Stimulated activated CD4-positive, alpha-beta T cell treated with anti-CD3 and anti-CD28 coated beads, Interleukin-4, amount 100 ng/mL, for 48 hours (primary cell): ENCODE measurements at regions not wholly inside any gene's neighbourhood (a gene's known extent, or its start where the extent isn't known, plus 50 kb on each side); places are given as distances from the start of the nearest gene placed in this dataset.

Experiments used
- DNase-seq, 2 donors: peaks; one replicate each; pipeline ENCODE4 v3.0.0-alpha.2; 2020; ENCODE audit warnings: low read depth in 2 of 2

DNA sequence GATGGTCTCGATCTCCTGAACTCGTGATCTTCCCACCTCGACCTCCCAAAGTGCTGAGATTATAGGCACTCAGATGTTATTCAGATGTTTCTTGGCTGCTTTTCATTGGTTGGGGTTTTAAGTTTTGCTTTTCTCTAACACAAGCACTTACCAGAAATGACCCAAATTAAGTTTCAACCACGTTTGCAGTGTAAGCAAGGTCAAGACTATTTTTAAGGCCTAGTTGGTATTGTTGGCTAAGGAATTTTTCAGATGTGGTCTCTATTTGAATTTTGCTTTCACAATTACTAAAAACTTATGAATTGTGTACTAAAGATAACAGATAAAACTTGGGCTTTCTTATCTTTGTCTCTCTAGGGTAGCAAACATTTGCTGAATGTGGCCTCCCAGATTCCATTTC is 1756.9 kb upstream of the TENM3 start:
- no peak for DNase-seq

DNA sequence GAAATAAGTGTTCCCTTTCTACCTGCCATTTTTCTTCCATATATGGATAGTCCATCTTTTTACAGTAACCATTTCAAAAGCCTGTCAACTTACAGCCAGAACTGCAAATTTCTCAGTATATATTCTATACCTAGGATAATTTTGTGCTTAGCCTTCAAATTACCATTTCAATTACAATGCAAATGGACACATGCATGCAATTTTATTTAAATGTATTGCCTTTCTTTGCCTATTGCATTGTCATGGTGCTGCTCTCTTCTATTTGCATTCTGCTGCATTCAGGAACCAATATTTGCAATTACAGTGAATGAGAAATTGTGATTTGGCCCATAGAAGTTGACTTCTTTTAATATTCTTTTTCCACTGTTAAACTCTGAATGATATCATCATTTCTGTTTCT is 1753.4 kb upstream of the TENM3 start:
- DNase-seq: no peak

DNA sequence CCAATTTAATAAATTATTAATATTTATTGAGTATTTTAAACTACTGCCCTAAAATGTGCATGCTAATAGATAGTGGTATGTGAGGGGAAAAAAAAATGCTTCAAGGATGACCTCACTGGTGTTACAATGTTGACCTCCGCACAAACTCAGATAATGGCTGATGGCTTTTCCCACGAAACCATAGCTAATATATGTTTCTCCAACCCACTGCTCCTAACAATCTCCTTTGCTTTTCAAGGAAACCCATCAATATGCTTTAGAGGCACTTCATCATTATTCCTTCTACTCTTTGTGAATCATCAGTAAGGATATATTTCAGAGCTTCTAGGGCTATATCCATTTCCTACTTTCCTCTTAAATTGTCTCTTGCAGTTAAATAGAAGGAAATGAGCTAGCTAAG is 1752.0 kb upstream of the TENM3 start:
- DNase-seq: no peak

DNA sequence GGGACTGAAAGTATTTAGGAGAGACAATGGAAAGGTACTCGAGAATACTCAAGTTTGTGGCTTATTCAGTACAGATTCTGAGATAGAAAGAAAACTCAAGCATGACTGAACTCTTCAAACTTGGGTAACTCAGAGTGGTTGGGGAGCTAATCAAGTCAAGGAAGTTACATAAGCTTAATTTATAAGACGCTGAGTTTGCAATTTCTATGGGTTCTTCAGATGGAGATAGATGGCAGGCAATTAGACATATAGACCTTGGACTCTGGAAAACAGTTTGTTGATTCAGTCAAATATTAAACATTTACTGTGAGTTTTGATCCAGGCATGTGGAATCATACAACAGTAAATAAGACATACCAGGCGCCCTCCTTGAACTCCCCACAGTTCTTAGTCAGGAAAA is 1749.9 kb upstream of the TENM3 start:
- no peak for DNase-seq

DNA sequence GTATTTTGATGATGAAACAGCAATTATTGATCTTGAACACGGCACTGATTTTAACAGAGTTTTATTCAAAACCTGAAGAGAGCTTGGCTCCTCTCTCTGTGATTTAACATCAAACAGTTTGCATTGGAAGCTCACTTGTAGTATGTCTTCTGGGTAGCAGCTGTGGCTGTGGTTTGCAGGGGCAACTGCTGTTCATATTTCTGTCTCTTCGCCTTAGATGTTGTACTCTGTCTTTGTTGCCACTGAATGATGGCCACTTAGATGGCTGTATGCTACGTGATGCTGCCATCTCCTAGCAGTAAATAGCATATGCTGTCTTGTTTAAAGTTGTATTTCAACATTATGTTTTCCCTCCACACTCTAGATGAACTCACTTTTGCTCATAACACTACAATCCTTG is 1743.0 kb upstream of the TENM3 start:
- no peak for DNase-seq

DNA sequence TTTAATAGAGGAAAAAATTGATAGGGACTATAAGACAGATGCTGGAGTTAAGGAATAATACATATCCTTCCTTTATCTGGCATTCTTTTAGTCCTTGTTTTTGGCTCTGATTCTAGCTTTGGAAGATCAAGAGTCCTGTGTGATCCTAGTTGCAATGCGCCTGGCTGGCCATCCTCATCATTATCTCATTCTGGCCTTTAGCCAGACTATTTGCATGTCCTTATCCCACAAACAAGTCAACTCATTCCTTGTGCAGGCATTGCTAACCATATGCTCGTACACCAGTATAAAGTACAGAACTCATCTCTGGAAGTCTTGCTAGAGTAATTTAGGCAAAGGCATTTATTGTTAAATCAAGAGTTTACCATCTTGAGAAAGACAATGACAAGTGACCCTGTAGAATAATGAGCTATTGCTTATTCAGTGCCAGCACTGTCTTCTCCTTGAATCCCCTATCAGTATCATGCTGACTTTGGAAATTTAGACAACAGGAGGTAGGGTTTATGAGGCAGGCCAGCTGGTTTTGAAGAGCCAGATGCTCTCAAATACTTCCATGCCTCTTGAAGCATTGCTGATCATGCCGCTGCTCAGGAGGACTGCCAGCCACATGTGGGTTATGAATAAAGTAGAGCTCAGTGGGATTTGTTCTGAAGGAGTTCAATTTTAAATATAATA is 1730.3 kb upstream of the TENM3 start:
- DNase-seq: no peak

DNA sequence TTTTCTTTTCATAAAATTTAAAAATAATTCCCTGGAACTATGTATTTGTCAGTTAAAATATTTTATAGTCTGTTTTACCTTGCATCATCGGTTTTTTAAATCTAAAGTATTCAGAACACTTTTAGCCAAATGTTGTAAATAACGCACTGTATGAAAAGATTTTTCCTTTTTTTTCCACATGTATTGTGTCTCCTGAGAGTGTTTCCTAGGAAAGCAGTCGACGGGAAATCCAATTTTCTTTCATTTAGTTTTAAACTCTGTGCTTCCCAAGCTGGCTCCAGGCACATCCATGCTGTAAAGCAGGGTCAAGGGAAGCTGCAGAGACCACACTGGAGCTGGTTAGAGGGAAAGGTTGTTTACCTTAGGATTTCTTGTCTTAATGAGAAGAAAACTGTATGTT is 1724.3 kb upstream of the TENM3 start:
- DNase-seq: no peak

DNA sequence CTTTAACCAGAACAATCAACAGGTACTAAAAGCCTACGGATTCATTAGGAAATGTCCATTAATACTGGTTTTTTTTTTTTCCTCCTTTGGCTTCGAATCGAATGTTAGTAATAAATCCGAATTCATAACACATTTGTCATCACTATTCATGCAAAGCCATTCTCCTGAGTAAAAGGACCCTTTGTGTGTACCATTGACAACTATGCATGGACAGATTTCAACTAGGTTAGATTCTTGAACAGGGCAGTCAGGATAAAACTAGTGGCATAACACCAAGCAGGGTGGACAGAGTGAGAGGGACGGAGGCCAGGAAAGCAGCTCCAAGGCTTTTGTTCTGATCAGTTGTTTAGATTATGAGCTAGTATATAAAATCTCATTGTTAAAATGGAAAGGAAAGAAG is 1722.0 kb upstream of the TENM3 start:
- no peak for DNase-seq

DNA sequence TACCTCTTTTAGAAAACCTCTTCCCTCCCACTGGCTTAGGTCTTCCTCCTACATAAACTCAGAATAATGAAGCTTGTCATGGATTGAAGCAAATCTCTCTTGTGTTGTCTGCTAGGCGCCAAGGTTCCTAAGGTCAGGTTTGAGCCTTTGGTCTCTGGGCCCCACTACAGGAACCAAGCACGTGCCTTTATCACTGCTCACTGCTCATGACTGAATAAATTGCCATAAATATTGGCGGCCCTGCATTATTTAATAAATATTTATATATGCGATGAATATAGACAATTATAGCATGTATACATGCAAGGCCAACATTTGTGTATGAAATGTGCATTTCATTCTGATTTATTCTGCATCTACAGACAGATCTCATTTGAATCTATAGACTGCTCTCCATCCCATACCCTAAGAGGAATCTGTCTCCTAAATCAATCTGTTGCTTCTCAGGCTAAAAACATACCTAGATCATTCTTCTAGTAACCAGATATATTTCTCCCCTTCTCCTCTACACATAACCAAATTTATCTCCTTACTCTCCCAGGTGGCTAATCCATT is 1717.6 kb upstream of the TENM3 start:
- DNase-seq: no peak

DNA sequence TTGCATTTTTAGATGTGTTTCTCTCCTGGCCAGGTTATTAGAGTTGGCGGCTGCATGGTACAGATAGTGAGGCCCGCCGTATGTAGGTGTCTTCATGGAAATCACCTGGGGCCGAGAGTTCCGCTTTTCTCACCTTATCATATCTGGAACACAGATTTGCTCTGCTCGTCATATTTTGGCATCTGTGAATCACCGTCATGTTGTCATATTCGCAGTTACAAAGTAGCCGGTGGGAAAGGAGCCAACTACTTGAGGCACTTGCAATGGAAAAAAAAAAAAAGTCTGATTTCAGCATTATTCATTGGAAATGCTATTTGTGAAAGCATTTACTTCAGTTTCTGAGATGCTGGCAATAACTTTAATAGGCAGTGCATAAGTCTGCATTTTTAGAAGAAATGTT is 1715.2 kb upstream of the TENM3 start:
- no peak for DNase-seq

DNA sequence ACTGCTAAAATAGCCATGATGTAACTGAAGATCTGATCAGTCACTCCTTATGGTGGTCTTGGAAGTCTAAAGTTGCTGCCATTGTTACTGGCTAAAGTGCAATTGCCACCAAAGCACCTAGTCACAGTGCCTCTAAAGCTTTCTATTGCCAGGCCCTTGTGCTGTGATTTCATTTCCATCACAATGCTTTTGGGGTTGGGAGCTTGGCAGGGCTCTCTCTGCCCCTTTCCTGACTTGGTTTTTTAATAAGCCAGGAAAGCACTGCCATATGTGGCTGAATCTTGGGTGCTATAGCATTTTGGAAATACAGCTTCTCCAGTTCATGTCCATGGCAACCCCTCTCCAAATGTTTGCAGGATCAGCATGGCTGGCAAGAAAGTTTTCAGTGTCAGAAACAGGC is 1712.4 kb upstream of the TENM3 start:
- no peak for DNase-seq

DNA sequence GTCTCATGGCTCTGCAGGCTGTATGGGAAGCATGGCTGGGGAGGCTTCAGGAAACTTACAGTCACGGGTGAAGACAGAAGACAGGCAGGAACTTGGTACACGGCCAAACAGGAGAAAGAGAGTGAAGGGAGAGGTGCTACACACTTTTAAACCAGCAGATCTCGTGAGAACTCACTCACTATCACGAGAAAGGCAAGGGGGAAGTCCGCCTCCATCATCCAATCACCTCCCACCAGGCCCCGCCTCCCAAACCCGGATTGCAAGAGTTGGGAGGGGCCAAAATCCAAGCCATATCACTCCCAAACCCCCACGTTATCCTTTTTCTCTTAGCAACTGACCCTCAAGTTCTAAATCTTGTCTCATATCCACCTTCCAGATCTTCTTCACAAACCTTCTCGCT is 1710.5 kb upstream of the TENM3 start:
- DNase-seq: no peak

DNA sequence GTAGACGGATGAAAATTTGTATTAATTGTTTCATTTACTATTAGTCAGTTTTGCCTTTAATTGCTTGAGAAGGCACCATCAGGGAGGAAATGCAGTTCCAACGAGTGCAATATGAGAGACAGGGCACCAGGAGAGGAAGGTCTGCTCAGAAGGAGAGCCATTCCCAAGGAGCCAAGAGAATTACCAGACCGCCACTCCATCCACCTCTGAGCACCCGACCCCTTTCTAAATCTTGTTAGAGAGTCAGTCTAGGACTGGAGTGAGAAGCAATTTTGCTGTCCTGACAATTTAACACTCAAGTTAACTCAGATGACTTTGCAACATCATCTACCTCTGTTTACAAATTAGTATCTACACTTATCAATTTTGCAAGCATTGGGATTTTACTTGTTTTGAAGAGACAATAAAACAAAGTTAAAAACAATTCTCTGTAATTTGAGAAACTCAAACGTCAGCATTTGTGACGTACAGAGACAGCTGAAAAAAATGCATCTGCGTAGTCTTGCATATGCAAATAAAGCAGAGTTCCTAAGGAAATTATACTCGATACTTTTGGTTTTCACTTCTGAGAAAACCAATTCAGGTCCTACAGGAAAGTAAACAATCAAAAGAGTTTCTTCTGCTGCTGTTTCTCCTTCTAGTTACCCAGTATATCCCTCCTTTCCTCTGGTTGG is 1704.7 kb upstream of the TENM3 start:
- no peak for DNase-seq

DNA sequence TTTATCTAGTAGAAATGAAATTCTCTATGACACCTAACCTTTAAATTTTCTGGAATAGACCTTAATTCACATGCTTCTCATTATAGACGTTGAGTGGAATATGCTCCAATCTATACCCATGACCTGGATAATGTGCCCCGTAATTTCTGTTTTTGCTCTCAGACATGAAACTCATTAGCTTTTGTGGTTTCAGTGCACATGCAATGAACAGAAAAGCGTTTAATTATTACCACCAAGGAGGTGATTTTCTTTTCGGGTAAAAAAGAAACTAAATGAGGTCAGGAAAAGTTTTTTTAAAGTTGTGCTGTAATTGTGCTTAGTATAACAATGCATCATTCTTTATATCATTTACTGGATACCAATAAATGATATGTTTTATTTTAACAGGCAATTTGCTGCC is 1703.9 kb upstream of the TENM3 start:
- no peak for DNase-seq

DNA sequence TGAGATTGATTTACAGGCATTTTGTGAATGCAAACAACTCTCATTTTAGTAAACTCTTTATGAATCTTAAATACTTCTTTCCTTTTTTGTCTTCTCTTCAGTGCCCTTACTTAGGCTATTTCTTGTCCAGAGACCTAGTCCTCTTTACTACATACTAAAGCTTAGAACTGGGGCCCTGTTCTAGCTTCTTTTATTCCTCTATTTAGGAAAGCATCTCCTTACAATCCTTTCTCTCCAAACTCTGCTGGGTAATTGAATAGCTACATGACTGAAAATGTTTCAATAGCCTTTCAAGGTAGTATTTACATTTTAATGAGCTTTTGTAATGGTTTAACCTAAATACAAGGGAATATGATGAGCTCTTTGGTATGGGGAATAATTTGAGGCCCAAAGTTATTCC is 1701.5 kb upstream of the TENM3 start:
- DNase-seq: no peak

DNA sequence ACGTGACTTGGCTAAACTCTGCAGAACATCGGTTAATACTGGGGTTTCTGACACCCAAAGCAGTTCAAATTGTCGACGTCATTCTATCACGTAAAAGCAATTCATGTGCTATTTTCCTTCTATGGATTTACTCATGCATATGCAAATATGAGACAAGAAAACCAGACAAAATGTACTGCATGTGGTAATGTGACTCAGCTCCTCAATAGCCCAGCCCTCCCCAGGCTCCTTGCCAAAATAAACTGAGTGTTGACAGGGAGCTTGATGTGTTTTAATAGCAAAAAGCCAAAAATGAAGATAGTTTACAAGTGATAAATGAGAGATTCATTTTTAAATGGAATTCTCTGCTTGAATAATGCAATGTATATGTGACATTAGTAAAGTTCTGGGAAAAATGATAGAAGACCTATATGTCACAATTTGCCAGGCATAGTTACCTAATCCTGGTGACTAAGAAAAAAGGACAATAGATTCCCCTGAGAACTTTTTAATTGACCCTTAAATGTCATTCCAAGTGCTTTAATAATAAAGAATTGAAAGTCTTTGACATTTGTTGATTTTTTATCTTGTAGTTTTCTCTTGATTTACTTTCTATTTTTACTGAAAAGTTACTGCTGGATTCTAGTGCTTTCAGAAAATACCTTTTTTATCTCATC is 1700.6 kb upstream of the TENM3 start:
- no peak for DNase-seq

DNA sequence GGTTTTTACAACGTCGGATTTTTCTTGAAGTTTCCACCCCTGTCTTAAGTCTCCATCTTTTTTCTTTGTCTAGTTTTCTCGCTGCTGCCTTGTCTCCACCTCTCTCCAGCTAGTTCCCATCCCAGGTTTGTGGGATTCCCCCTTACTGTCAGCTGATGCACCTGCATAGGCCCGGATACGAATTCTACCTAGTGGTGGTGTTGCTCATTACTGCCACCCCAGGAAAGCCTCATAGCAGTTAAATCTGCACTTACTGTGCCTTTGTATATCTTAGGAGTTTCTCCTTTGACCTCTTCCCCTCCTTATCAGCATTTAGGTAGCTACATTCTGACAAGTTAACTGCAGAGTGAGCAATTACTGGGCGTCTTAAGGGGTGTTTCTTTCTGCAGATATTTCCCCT is 1693.1 kb upstream of the TENM3 start:
- no peak for DNase-seq

DNA sequence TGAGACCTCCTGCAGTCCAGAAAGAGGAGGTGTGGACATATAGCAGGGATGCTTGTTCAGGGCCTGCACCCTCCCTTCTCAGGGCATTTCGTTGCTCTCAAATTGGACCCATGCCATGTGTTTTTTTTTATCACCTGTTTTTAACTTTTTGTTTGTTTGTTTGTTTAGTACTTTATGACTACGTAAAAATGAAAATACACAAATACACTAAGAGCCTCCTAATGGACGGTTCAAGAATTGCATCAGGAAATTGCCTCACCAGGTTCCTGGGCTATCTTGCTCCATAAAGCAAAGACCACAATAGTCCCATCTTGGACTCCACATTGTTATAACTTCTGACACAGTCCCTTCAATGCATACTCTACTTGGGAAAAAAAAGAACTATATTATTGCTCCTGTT is 1685.9 kb upstream of the TENM3 start:
- DNase-seq: no peak

DNA sequence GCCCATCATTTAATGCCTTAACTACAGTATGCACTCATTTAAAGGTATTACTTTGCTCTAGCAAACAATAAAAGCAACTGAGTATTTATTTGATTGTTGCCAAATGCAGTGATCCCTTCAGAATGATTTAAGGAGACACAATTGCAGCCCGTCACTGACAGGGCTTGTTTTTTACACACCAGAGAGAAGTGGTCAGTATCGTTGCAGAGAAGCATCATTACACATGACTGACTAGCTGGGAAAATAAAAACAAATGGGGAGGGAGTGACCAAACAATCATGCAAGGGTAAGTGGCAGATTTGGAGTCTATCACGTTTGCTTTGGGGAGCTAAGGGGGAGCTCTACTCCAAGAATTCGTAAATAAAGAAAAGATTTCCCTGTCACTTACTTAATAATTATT is 1685.3 kb upstream of the TENM3 start:
- no peak for DNase-seq

DNA sequence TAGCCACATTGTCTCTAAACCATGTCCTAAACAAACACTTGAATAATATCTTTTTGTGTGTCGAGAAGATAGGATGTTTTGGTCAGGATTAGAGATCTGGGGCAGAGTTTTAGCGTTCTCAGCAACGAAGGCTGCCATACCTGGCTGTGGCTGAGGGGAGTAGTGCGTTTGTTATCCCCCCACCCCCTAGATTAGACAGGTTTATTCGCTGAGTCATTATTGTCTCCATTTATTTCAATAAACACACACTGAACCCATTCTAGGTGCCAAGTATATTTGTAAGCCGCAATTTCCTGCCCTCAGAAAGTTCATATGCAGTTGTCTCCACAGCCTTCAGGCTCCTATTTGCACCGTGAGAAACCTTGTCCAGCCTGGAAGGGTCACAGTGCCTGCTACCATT is 1684.8 kb upstream of the TENM3 start:
- DNase-seq: no peak

DNA sequence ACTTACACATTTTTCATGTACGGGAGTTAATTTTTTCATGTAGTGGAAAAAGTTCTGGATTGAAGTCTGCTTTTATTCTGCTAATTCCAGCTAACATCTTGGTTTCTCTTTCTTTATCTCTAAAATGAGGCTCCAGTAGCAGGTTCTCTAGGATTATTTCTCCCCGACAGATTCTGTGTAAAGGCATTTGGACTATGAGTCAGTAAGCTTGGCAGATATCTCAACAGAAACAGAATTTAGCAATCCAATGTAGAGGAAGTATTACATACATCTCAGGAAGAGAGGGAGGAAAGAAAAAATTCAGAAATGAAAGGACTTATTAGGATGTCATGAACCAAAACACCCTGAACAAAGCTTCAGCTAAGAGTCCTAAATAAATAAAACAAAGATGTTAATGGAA is 1682.3 kb upstream of the TENM3 start:
- no peak for DNase-seq

DNA sequence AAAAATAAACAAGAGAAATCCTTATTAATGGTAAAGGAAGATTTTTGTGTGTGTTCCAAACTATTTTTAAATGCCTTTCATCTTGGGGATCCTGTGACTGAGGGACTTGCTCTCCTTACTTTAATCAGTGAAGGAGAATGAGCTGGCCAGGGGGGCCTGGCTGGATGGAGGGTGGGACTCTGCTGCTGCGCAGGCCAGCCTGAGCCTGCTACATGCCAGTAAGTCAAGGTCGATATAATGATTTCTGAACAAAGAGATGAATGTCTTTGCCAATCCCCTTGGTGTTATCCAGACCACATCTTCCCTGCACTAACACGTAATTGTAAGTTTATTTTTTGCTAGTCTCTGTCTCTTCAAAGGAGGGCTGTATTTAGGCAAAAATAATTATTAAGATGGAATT is 1679.2 kb upstream of the TENM3 start:
- DNase-seq: no peak

DNA sequence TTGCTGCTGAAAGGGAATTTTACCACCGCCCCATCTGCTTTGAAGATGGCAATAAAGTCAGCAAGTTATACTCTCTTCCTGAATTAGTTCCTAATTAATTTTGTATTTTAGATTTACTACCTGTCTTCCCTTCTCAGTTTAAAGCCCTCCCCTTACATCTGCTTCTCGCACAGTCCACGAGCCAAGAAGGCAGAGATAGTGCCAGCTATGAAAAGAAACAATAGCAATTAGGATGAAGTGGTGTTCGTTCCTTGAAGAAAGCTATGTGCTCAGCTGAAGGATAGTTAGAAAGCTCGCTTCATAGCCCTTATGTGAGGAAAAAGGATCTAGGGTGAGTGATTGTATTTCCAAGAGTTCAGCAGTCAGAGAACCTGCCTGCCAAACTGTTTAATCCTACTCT is 1678.8 kb upstream of the TENM3 start:
- DNase-seq: no peak
